ENCODE measurements at regions not wholly inside any gene's neighbourhood (a gene's known extent, or its start where the extent isn't known, plus 50 kb on each side); places are given as distances from the start of the nearest gene placed in this dataset.
A peak's percentile ranks its signal among the peaks of the same experiment; 100 is the strongest.

- Histone ChIP-seq H3K4me2 (replicated peaks; ENCODE audit: low read depth, low read length, poor library complexity, severe bottlenecking) (no peak overlapping the region), H2AFZ (ENCODE audit: insufficient read depth, low read depth, low read length, poor library complexity, severe bottlenecking) (peak overlapping the region; percentile 40)
- intact Hi-C loops (cut with micrococcal nuclease), result no loop called here
These were observed 181.8 kb upstream of the GPRIN3 start for GRCh38 chr4:89489338-89489771.

GRCh38 chr4:89488736-89489135 lies 181.1 kb upstream of the GPRIN3 start:
- Histone ChIP-seq H2AFZ (ENCODE audit: insufficient read depth, low read depth, low read length, poor library complexity, severe bottlenecking) (no peak overlapping the region), H3K9me3 (ENCODE audit: control extremely low read depth in 1 of 3, control insufficient read depth in 2 of 3, insufficient read depth in 1 of 3, low read length in 2 of 3) (peaks cover 0 to 7% (median 0%) of the 10 kb centered on the region in 3 donors), H3K4me3 (ENCODE audit: control extremely low read depth in 1 of 5, extremely low read depth in 1 of 5, insufficient read depth in 1 of 5, low read depth in 2 of 5, low read length in 4 of 5) (no peak overlapping the region), H3K27me3 (replicated peaks in 1 of 4; ENCODE audit: control extremely low read depth in 1 of 4, control insufficient read depth in 3 of 4, insufficient read depth in 4 of 4, low read length in 3 of 4) (no peaks in the 10 kb centered on the region), H3K36me3 (replicated peaks in 1 of 2; ENCODE audit: control extremely low read depth in 1 of 2, control insufficient read depth in 1 of 2, extremely low read depth in 1 of 2, insufficient read depth in 2 of 2, low read length in 1 of 2) (no peaks in the 10 kb centered on the region), H3K79me2 (ENCODE audit: control insufficient read depth, insufficient read depth, low read length) (no peaks in the 10 kb centered on the region), H3K9ac (ENCODE audit: low read length) (no peak overlapping the region), H3K27ac (ENCODE audit: low read length in 2 of 2) (no peak overlapping the region), H3K4me1 (ENCODE audit: control insufficient read depth in 2 of 2, insufficient read depth in 2 of 2, low read length in 2 of 2) (no peaks in the 10 kb centered on the region), H3K4me2 (replicated peaks; ENCODE audit: low read depth, low read length, poor library complexity, severe bottlenecking) (no peak overlapping the region), H4K20me1 (ENCODE audit: control insufficient read depth, insufficient read depth, low read length, poor library complexity, severe bottlenecking) (no peaks in the 10 kb centered on the region)
- CTCF ChIA-PET, result no interaction called here
- Mint-ChIP-seq H3K27ac (no peak overlapping the region), H3K4me3 (no peak overlapping the region), H3K4me1 (peaks cover 6% of the 10 kb centered on the region), H3K27me3 (no peaks in the 10 kb centered on the region), H3K9me3 (ENCODE audit: insufficient read depth) (peaks cover 2% of the 10 kb centered on the region)
- TF ChIP-seq CTCF (IDR thresholded peaks at IDR 0.05) (no peak), EZH2 (IDR thresholded peaks at IDR 0.05; ENCODE audit: borderline replicate concordance, insufficient read depth, low read depth, low read length, poor library complexity, severe bottlenecking) (no peak)
- ATAC-seq (ENCODE audit: low read depth), result no peak
- POLR2A ChIA-PET, result no interaction called here
- intact Hi-C loops (cut with micrococcal nuclease), result no loop called here
- no CpG with 5 or more reads among the region's 3 CpGs for WGBS (ENCODE audit: insufficient coverage)
- DNase-seq, result no peak

More at GRCh38 chr4:89489338-89489771, 181.8 kb upstream of the GPRIN3 start:
- WGBS (ENCODE audit: insufficient coverage), result 80% methylated on average over 1 of the region's 13 CpGs
- TF ChIP-seq CTCF (IDR thresholded peaks at IDR 0.05) (no peak), EZH2 (IDR thresholded peaks at IDR 0.05; ENCODE audit: borderline replicate concordance, insufficient read depth, low read depth, low read length, poor library complexity, severe bottlenecking) (no peak)
- Histone ChIP-seq H3K36me3 (replicated peaks in 1 of 2; ENCODE audit: control extremely low read depth in 1 of 2, control insufficient read depth in 1 of 2, extremely low read depth in 1 of 2, insufficient read depth in 2 of 2, low read length in 1 of 2) (no peaks in the 10 kb centered on the region), H3K4me1 (ENCODE audit: control insufficient read depth in 2 of 2, insufficient read depth in 2 of 2, low read length in 2 of 2) (no peaks in the 10 kb centered on the region), H4K20me1 (ENCODE audit: control insufficient read depth, insufficient read depth, low read length, poor library complexity, severe bottlenecking) (no peaks in the 10 kb centered on the region), H3K79me2 (ENCODE audit: control insufficient read depth, insufficient read depth, low read length) (no peaks in the 10 kb centered on the region), H3K4me3 (ENCODE audit: control extremely low read depth in 1 of 5, extremely low read depth in 1 of 5, insufficient read depth in 1 of 5, low read depth in 2 of 5, low read length in 4 of 5) (no peak overlapping the region), H3K27me3 (replicated peaks in 1 of 4; ENCODE audit: control extremely low read depth in 1 of 4, control insufficient read depth in 3 of 4, insufficient read depth in 4 of 4, low read length in 3 of 4) (no peaks in the 10 kb centered on the region), H3K27ac (ENCODE audit: low read length in 2 of 2) (no peak overlapping the region), H3K9me3 (ENCODE audit: control extremely low read depth in 1 of 3, control insufficient read depth in 2 of 3, insufficient read depth in 1 of 3, low read length in 2 of 3) (peaks cover 0 to 7% (median 0%) of the 10 kb centered on the region in 3 donors), H3K9ac (ENCODE audit: low read length) (no peak overlapping the region)
- peak overlapping the region; percentile 4 for H3K4me3 Mint-ChIP-seq
- no peak overlapping the region for H3K27ac Mint-ChIP-seq
- peaks cover 2% of the 10 kb centered on the region for H3K9me3 Mint-ChIP-seq (ENCODE audit: insufficient read depth)
- peaks cover 6% of the 10 kb centered on the region for H3K4me1 Mint-ChIP-seq
- POLR2A ChIA-PET, result no interaction called here
- CTCF ChIA-PET, result no interaction called here
- H3K27me3 Mint-ChIP-seq, result no peaks in the 10 kb centered on the region
- no peak for ATAC-seq (ENCODE audit: low read depth)
- DNase-seq, result no peak
